Renal pelvis (tissue), 1 donor: ENCODE measurements at regions not wholly inside any gene's neighbourhood (a gene's known extent, or its start where the extent isn't known, plus 50 kb on each side); places are given as distances from the start of the nearest gene placed in this dataset.

Experiments used
- DNase-seq: peaks from one replicate; pipeline ENCODE4 v3.0.0-alpha.2; 2013

GRCh38 chr14:65794674-65795279 is 382.2 kb downstream of the FUT8 start:
- no peak for DNase-seq

- no peak for DNase-seq
These were observed 385.7 kb downstream of the FUT8 start for GRCh38 chr14:65798216-65798615.

GRCh38 chr14:65800694-65801093 is 388.2 kb downstream of the FUT8 start:
- DNase-seq = no peak

- DNase-seq = no peak
These were observed 389.7 kb downstream of the FUT8 start for GRCh38 chr14:65802196-65802595.

- no peak for DNase-seq
These were observed 391.4 kb downstream of the FUT8 start for GRCh38 chr14:65803885-65804284.

GRCh38 chr14:65804439-65805112 is 392.0 kb downstream of the FUT8 start:
- no peak for DNase-seq

- DNase-seq = no peak
These were observed 392.6 kb downstream of the FUT8 start for GRCh38 chr14:65805113-65805473.

GRCh38 chr14:65808390-65808789 is 395.9 kb downstream of the FUT8 start:
- no peak for DNase-seq

- DNase-seq = peak; percentile 35
These were observed 397.8 kb downstream of the FUT8 start for GRCh38 chr14:65810322-65810721.

GRCh38 chr14:65813760-65814384 is 401.3 kb downstream of the FUT8 start:
- no peak for DNase-seq

- no peak for DNase-seq
These were observed 402.6 kb downstream of the FUT8 start for GRCh38 chr14:65815127-65815526.

- DNase-seq = no peak
These were observed 404.5 kb downstream of the FUT8 start for GRCh38 chr14:65817011-65817410.

GRCh38 chr14:65819569-65819968 is 407.0 kb downstream of the FUT8 start:
- no peak for DNase-seq

- DNase-seq = no peak
These were observed 408.8 kb downstream of the FUT8 start for GRCh38 chr14:65821224-65821753.

- DNase-seq = peak; percentile 45
These were observed 411.9 kb downstream of the FUT8 start for GRCh38 chr14:65824285-65824977.

- DNase-seq = no peak
These were observed 412.4 kb downstream of the FUT8 start for GRCh38 chr14:65824978-65825299.

GRCh38 chr14:65826946-65827345 is 414.4 kb downstream of the FUT8 start:
- no peak for DNase-seq

GRCh38 chr14:65827520-65827919 is 415.0 kb downstream of the FUT8 start:
- DNase-seq = no peak

- no peak for DNase-seq
These were observed 415.9 kb downstream of the FUT8 start for GRCh38 chr14:65828396-65828795.

- peak; percentile 31 for DNase-seq
These were observed 420.1 kb downstream of the FUT8 start for GRCh38 chr14:65832431-65833266.

- DNase-seq = no peak
These were observed 420.8 kb downstream of the FUT8 start for GRCh38 chr14:65833267-65833880.
